HK-2 (cell line): ENCODE measurements at regions not wholly inside any gene's neighbourhood (a gene's known extent, or its start where the extent isn't known, plus 50 kb on each side); places are given as distances from the start of the nearest gene placed in this dataset.
"Not testable (repeated sequence)": the region's sequence is repeated elsewhere in the genome, so short reads cannot be mapped to it uniquely, and the experiment has no call there.

Source experiments
- DNase-seq: peaks from one replicate; pipeline ENCODE4 v3.0.0-alpha.2; 2018; ENCODE audit not compliant: unreplicated experiment

- DNase-seq, result peak; percentile 35
Measured at GRCh38 chrX:22534643-22535042, 261.9 kb downstream of the CBLL2 start.

GRCh38 chrX:22536746-22537304 is 264.1 kb downstream of the CBLL2 start:
- DNase-seq, result no peak

DNA sequence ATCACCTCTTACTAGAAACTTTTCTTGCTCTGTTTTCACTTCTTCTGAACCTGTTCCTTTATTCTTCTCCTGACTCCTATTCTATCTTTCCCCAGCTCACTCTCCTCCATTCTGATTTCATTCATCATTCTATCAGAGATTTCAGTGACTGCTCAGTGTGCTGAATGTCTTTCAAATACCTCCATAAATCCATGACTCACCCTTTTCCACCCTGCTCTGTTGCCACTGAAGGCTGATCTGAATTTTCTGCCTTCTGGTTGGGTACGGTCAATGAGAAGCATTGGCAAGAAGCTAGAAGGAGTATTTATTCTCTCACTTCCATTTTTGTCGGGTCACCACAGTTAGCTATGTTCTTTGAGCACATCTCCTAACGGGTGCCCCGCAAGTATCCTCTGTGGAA is 265.9 kb downstream of the CBLL2 start:
- DNase-seq, result no peak

- no peak for DNase-seq
Measured at GRCh38 chrX:22541926-22542325, 269.2 kb downstream of the CBLL2 start.

- DNase-seq, result no peak
Measured at GRCh38 chrX:22542641-22543040, 269.9 kb downstream of the CBLL2 start.

GRCh38 chrX:22559506-22559905 is 286.8 kb downstream of the CBLL2 start:
- no peak for DNase-seq

DNA sequence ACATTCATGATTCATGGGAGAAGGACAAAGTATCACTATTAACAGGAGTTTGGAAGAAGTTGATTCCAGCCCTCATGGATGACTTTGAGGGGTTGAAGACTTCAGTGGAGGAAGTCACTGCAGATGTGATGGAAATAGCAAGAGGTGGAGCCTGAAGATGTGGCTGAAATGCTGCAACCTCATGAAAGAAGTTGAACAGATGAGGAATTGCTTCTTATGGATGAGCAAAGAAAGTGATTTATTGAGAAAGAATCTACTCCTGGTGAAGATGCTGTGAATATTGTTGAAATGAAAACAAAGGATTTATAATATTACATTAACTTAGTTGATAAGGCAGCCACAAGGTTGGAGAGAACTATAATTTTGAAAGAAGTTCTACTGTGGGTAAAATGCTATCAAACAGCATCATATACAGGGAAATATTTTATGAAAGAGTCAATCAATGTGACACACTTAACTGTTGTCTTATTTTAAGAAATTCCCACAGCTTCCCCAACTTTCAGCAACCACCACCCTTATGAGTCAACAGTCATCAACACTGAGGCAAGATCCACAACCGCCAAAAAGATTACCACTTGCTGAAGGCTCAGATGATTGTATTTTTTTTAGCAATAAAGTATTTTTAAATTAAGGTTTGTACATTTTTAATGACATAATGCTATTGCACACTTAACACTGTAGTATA is 302.6 kb downstream of the CBLL2 start:
- no peak for DNase-seq

DNA sequence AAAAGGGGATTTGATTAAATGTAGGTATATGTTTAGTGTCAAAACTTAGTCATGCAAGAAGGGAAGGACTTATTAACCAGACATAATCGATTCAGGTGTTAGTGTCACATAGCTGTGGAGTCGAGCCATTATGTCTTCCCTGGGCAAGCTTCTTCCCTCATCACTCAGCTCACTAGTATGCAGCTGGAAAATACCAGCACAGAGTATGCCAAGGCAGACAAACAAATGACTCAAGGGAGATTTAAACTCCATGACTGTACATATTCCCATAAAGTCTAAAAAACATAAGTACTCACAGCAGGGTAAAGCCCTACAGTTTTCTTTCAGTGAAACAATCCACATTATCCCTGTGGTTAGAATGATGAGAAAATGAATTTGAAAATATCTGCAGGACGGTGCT is 304.5 kb downstream of the CBLL2 start:
- peak; percentile 15 for DNase-seq

DNA sequence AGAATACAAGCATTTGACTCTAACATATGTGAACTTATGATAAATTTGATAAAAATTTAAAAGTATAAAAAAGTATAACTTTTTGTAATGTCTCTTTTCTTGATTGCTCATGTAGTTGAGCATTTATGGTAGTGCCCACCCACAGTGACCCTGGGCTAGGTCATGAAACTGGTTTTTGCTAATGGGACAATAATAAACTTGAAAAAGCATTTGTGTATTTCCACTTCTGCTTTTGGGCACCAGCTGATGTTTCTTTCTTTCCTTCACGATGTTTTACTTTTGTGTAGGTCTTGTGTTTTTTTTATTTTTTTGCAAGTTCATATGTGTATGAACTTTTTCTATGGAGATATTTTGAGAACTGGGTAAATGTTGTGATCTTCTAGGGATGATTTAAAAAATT is 313.1 kb downstream of the CBLL2 start:
- DNase-seq, result no peak

DNA sequence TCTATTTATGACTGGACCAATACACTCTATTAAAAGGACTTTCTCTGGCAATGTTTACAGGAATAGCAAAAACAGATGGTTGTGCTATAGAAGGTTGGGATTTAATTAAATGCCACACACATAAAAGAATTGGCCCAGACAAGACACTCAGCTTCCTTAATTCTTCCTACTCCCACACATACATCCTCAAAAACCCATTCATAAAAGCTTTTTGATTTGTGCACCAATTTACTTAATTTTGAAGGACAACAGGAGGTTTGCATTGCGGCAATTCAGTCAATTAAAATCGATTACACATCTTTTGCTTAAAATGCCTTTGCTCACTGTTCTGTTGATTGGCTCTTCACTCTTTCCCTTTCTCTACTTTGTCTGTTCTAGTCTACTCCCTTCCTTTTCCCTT is 317.1 kb downstream of the CBLL2 start:
- DNase-seq, result no peak

DNA sequence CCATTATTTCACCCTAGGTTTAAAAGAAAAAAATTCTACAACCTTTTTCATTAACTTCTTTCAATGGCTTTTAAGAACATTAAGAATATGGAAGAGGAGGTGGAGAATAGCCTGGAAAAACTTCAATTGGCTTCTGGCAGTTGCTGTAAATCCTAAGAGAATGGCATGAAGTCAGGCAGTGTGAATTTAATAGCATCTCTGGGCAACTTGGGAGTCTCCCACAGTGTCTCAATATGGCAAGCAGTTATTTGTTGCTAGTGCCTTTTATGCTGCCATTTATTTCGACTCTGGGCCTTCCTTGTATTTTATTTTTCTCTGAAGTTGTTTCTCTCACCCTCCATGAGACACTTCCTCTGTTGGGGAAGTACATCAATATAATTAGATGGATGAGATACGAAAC is 322.1 kb downstream of the CBLL2 start:
- DNase-seq, result no peak

- DNase-seq, result no peak
Measured at GRCh38 chrX:22603060-22603459, 330.3 kb downstream of the CBLL2 start.

DNA sequence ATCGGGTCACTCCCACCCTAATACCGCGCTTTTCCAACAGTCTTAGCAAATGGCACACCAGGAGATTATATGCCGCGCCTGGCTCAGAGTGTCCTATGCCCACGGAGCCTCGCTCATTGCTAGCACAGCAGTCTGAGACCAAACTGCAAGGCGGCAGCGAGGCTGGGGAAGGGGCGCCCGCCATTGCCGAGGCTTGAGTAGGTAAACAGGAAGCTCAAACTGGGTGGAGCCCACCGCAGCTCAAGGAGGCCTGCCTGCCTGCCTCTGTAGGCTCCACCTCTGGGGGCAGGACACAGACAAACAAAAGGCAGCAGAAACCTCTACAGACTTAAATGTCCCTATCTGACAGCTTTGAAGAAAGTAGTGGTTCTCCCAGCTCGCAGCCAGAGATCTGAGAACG is 336.7 kb downstream of the CBLL2 start:
- not testable (repeated sequence) for DNase-seq

DNA sequence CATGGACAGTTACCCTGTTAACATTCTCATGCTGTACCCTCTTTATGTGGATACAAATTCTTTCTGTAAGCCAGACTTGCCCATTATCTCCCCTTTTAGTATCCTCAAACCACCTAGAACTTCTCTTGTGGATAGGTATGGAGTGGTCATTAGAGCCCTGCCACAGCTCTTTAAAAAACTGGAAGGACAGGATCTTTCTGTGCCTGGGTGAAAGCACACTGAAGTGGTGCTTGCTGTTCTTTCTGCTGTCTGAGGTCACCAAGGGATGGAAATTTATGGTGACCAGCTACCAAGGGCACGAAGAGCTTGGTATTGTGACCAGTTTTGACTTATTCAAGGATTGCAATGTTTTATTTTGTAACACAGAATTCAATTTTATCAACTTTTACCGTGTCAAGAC is 344.2 kb downstream of the CBLL2 start:
- no peak for DNase-seq

DNA sequence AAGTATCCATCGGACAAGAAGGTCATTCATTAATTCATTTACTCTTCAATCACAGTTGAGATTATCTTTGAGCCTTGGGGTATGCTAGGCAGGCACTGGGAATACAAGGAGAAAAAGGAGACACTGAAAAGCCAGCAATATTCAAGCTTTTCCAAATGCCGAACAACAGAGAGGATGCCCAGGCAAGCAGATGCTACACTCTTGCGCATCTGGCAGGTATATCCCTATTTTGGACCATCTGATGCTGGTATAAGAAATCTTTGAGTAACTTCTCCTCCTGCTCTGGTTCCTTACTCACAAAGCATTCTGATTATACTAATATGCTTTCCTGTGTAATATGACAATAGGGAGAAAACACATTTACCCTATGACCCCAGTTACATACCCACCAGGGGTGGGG is 354.9 kb downstream of the CBLL2 start:
- no peak for DNase-seq

- DNase-seq, result no peak
Measured at GRCh38 chrX:22628275-22628674, 355.6 kb downstream of the CBLL2 start.

- DNase-seq, result no peak
Measured at GRCh38 chrX:22629105-22629725, 356.5 kb downstream of the CBLL2 start.

GRCh38 chrX:22634083-22634482 is 361.4 kb downstream of the CBLL2 start:
- no peak for DNase-seq

GRCh38 chrX:22634751-22635150 is 362.0 kb downstream of the CBLL2 start:
- no peak for DNase-seq

DNA sequence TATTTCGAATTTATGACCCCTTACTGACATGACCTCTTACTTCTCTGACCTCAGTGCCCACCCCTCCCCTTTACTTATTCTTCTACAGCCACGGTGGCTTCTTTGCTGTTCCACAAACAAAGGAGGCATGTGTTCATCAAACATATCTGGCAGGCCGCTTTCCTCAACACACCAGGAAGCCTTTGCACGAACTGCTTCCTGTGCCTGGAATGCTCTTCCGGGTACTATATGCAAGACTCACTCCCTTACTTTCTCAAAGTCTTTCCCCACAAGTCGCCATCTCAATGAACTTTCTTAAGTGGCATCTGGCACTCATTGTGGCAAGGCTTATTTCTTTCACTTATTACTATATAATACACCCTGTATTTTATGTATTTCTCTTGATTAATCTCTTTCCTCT is 351.5 kb upstream of the DDX53 start:
- no peak for DNase-seq

DNA sequence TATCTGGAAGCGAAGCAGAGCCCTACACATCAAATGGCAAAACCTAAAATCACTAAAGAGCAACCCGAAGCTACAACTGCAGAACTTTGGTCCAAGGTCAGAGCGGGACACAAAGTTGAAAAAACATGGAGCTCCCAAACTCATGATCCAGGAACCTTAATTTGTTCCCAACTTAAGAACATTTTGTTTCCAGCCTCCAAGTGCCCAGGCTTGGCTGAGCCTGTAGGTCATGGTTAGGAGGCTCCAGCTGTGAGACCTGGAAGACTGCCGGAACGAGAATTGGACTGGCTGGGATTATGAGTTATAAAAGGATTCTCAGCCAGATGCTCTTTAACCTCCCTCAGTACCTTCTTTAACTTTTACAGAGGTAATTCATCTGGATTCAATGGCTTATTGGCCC is 349.1 kb upstream of the DDX53 start:
- no peak for DNase-seq

GRCh38 chrX:22652596-22652995 is 347.2 kb upstream of the DDX53 start:
- DNase-seq, result no peak

GRCh38 chrX:22660756-22661155 is 339.0 kb upstream of the DDX53 start:
- no peak for DNase-seq

- DNase-seq, result no peak
Measured at GRCh38 chrX:22662776-22663175, 337.0 kb upstream of the DDX53 start.
